ENCODE measurements at regions not wholly inside any gene's neighbourhood (a gene's known extent, or its start where the extent isn't known, plus 50 kb on each side); places are given as distances from the start of the nearest gene placed in this dataset.

DNA sequence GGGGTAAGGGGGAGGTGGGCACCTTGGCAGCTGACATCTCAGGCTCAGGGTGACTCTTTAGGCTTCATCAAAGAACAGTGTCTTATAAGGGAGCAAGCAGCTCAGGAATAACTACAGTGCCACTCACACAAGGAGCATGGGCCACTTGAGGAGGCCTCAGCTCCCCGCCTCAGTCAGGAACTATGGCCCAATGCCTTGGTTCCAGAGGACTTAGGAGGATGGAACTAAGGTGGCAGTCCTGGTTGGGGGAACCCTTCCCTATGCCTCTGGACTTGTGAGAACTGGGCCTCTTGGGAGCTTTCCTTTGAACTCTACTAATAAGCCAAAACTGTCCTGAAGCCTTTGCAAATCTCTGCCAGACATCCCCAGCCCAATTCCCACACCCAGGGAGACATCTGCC, 160.6 kb downstream of the EFNB1 start:
- peaks cover 0 to 18% (median 0%) of the 10 kb centered on the region in 3 donors for H3K27me3 ChIP-seq (ENCODE audit: insufficient read depth in 3 of 3, low read length in 2 of 3)
- TF ChIP-seq CTCF (IDR thresholded peaks at IDR 0.05), result no peak
- intact Hi-C loops (cut with DNase I), result loop anchor here in 1 of 2 donors (5.0 kb wide), 1 partner anchor 47 kb away; no protein-coding TSS in a partner anchor
- DNase-seq (no peak), ATAC-seq (no peak)
- H3K4me1 ChIP-seq, result no peaks in the 10 kb centered on the region
- WGBS, 3 donors, result 95 to 100% (median 100%) methylated on average over 1 of the region's 1 CpG
- H3K36me3 ChIP-seq (ENCODE audit: insufficient read depth in 1 of 2, low read depth in 1 of 2), result no peaks in the 10 kb centered on the region
- no peaks in the 10 kb centered on the region for H3K9me3 ChIP-seq
- no peak overlapping the region for H3K27ac ChIP-seq
- H3K4me3 ChIP-seq, result no peak overlapping the region

DNA sequence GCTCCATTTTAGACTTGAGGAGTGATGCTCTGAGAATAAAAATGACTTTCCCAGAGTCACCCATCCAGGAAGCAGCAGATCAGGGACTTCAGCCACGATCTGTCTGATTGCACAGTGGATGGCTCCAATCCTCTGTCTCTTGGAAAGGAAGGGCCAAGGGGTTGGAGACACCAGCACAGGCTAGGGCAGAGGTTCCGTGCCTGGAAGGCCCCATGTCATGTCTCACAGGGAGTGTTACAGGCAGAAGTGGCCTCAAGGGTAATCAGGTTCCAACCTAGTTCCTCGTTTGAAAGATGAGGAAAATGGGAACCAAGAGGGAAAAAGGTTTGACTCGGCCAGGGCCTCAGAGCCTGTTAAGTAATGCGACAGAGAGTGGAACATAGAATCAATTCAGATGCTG, 160.0 kb downstream of the EFNB1 start:
- no peak for ATAC-seq
- H3K27me3 ChIP-seq (ENCODE audit: insufficient read depth in 3 of 3, low read length in 2 of 3), result peaks cover 0 to 18% (median 0%) of the 10 kb centered on the region in 3 donors
- intact Hi-C loops (cut with DNase I), result loop anchor here in 1 of 2 donors (5.0 kb wide), 1 partner anchor 47 kb away; no protein-coding TSS in a partner anchor
- H3K4me3 ChIP-seq, result no peak overlapping the region
- no peaks in the 10 kb centered on the region for H3K4me1 ChIP-seq
- no peak for TF ChIP-seq CTCF (IDR thresholded peaks at IDR 0.05)
- no peak for DNase-seq
- H3K36me3 ChIP-seq (ENCODE audit: insufficient read depth in 1 of 2, low read depth in 1 of 2), result no peaks in the 10 kb centered on the region
- WGBS, 3 donors, result 54 to 91% (median 56%) methylated on average over 5 of the region's 5 CpGs
- H3K27ac ChIP-seq, result no peak overlapping the region
- H3K9me3 ChIP-seq, result no peaks in the 10 kb centered on the region

DNA sequence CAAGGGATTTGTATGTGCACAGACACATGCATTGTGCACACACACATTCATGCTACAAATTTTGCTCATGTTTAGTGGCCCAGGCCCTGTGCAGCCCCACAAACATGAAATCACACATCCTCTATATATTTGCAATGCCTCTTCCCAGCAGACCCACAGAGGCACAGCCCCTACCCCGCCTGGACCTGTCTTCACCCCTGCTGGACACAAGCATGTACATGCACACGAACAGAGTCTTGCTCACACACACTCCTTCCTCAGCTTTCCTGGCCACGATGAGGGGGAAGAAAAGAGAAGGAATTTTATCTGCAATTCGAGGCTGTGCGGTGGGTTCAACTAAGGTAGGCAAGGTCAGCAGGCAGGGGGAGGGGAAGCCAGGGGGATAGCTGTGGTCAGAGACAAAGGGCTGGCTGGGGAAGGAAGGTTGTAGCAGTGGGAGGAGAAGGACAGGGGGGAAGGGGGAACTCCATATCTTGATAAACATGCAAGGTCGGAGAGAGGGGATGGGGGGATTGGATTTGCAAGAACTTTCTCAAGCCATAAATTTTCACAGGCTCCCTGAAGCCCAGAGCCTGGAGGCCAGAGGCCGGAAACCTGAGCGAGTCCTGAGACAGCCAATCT, 156.4 kb downstream of the EFNB1 start:
- H3K27ac ChIP-seq, result no peak overlapping the region
- intact Hi-C loops (cut with DNase I), result loop anchor here in 1 of 2 donors (5.0 kb wide), 1 partner anchor 43 kb away; no protein-coding TSS in a partner anchor
- no peak overlapping the region for H3K4me3 ChIP-seq
- no peaks in the 10 kb centered on the region for H3K4me1 ChIP-seq
- 62 to 83% (median 83%) methylated on average over 7 to 8 of the region's 8 CpGs for WGBS, 3 donors
- ATAC-seq (no peak), DNase-seq (no peak)
- no peaks in the 10 kb centered on the region for H3K36me3 ChIP-seq (ENCODE audit: insufficient read depth in 1 of 2, low read depth in 1 of 2)
- no peaks in the 10 kb centered on the region for H3K9me3 ChIP-seq
- H3K27me3 ChIP-seq (ENCODE audit: insufficient read depth in 3 of 3, low read length in 2 of 3), result peaks cover 0 to 5% (median 0%) of the 10 kb centered on the region in 3 donors
- TF ChIP-seq CTCF (IDR thresholded peaks at IDR 0.05), result no peak

- Histone ChIP-seq H3K36me3 (ENCODE audit: insufficient read depth in 1 of 2, low read depth in 1 of 2) (no peaks in the 10 kb centered on the region), H3K27me3 (ENCODE audit: insufficient read depth in 3 of 3, low read length in 2 of 3) (peaks cover 0 to 5% (median 0%) of the 10 kb centered on the region in 3 donors), H3K9me3 (no peaks in the 10 kb centered on the region), H3K4me3 (no peak overlapping the region), H3K4me1 (no peaks in the 10 kb centered on the region), H3K27ac (no peak overlapping the region)
- peak in 3 of 4 donors; percentile 51 to 83 (median 82) for ATAC-seq
- DNase-seq, result no peak
- 50 to 66% (median 50%) methylated on average over 2 to 3 of the region's 3 CpGs for WGBS, 3 donors
- intact Hi-C loops (cut with DNase I), result no loop called here
- TF ChIP-seq CTCF (IDR thresholded peaks at IDR 0.05), result no peak
Measured at GRCh38 chrX:68983004-68983857, 154.4 kb downstream of the EFNB1 start.

Measured in psoas muscle (tissue), 7 donors.